Naive B cell (primary cell): ENCODE measurements at regions not wholly inside any gene's neighbourhood (a gene's known extent, or its start where the extent isn't known, plus 50 kb on each side); places are given as distances from the start of the nearest gene placed in this dataset.

Experiments
- ATAC-seq, 2 donors: fragments of 150-1000 bp; cut with Tn5 transposase; 2 replicates each; pipeline ENCODE4 v1.10.0; 2021; ENCODE audit warnings: low read depth in 2 of 2, mild to moderate bottlenecking in 2 of 2, moderate library complexity in 2 of 2
- DNase-seq: peaks from one replicate; pipeline ENCODE4 v3.0.0; 2022
- H3K27ac Mint-ChIP-seq, 6 donors: one replicate each; pipeline ENCODE4 v1.8.0; 2020 to 2022; ENCODE audit warnings: mild to moderate bottlenecking in 6 of 6, mixed read lengths in 6 of 6, moderate library complexity in 5 of 6, inconsistent platforms in 2 of 6
- H3K27me3 Mint-ChIP-seq, 3 donors: one replicate each; pipeline ENCODE4 v1.8.0; 2021 to 2022; ENCODE audit warnings: mixed read lengths in 3 of 3, mild to moderate bottlenecking in 1 of 3
- H3K36me3 Mint-ChIP-seq, 2 donors: one replicate each; pipeline ENCODE4 v1.8.0; 2020 to 2022; ENCODE audit warnings: mixed read lengths in 2 of 2, inconsistent platforms in 1 of 2, mild to moderate bottlenecking in 1 of 2
- H3K4me1 Mint-ChIP-seq, 3 donors: one replicate each; pipeline ENCODE4 v1.8.0; 2020 to 2022; ENCODE audit warnings: mixed read lengths in 3 of 3, inconsistent platforms in 1 of 3, mild to moderate bottlenecking in 1 of 3, moderate library complexity in 1 of 3
- H3K4me3 Mint-ChIP-seq, 8 donors: one replicate each; pipeline ENCODE4 v1.8.0; 2020 to 2022; ENCODE audit warnings: mild to moderate bottlenecking in 8 of 8, mixed read lengths in 8 of 8, moderate library complexity in 8 of 8, inconsistent platforms in 2 of 8
- H3K9me3 Mint-ChIP-seq, 7 donors: one replicate each; pipeline ENCODE4 v1.8.0; 2020 to 2022; ENCODE audit warnings: mixed read lengths in 7 of 7, mild to moderate bottlenecking in 5 of 7, inconsistent platforms in 2 of 7, moderate library complexity in 1 of 7

GRCh38 chr11:33606762-33607161 lies 93.9 kb downstream of the C11orf91 start:
- no peaks in the 10 kb centered on the region for H3K9me3 Mint-ChIP-seq
- DNase-seq = no peak
- H3K27me3 Mint-ChIP-seq = peaks cover 11 to 19% (median 17%) of the 10 kb centered on the region in 3 donors
- H3K4me1 Mint-ChIP-seq = no peaks in the 10 kb centered on the region
- ATAC-seq = no peak
- no peaks in the 10 kb centered on the region for H3K36me3 Mint-ChIP-seq
- H3K27ac Mint-ChIP-seq = no peak overlapping the region
- H3K4me3 Mint-ChIP-seq = no peak overlapping the region

GRCh38 chr11:33605703-33606102 lies 94.9 kb downstream of the C11orf91 start:
- H3K9me3 Mint-ChIP-seq = no peaks in the 10 kb centered on the region
- H3K36me3 Mint-ChIP-seq = no peaks in the 10 kb centered on the region
- ATAC-seq = no peak
- no peak for DNase-seq
- peaks cover 17 to 24% (median 22%) of the 10 kb centered on the region in 3 donors for H3K27me3 Mint-ChIP-seq
- H3K4me3 Mint-ChIP-seq = no peak overlapping the region
- H3K4me1 Mint-ChIP-seq = no peaks in the 10 kb centered on the region
- H3K27ac Mint-ChIP-seq = no peak overlapping the region

GRCh38 chr11:33598426-33599069 lies 102.1 kb downstream of the C11orf91 start:
- DNase-seq = no peak
- peaks cover 0 to 7% (median 0%) of the 10 kb centered on the region in 7 donors for H3K9me3 Mint-ChIP-seq
- H3K4me3 Mint-ChIP-seq = no peak overlapping the region

GRCh38 chr11:33594188-33594587 lies 106.4 kb downstream of the C11orf91 start:
- DNase-seq (no peak), ATAC-seq (no peak)
- Mint-ChIP-seq H3K36me3 (no peaks in the 10 kb centered on the region), H3K27ac (no peak overlapping the region), H3K9me3 (peaks cover 0 to 5% (median 0%) of the 10 kb centered on the region in 7 donors), H3K27me3 (peaks cover 4 to 10% (median 6%) of the 10 kb centered on the region in 3 donors), H3K4me1 (no peaks in the 10 kb centered on the region), H3K4me3 (no peak overlapping the region)

More at GRCh38 chr11:33598426-33599069, 102.1 kb downstream of the C11orf91 start:
- Mint-ChIP-seq H3K36me3 (no peaks in the 10 kb centered on the region), H3K27me3 (peaks cover 17 to 31% (median 30%) of the 10 kb centered on the region in 3 donors), H3K4me1 (no peaks in the 10 kb centered on the region), H3K27ac (no peak overlapping the region)
- ATAC-seq = no peak

- Mint-ChIP-seq H3K27me3 (peaks cover 5 to 8% (median 8%) of the 10 kb centered on the region in 3 donors), H3K9me3 (peaks cover 0 to 4% (median 0%) of the 10 kb centered on the region in 7 donors), H3K27ac (no peak overlapping the region), H3K4me3 (no peak overlapping the region), H3K36me3 (no peaks in the 10 kb centered on the region), H3K4me1 (no peaks in the 10 kb centered on the region)
- ATAC-seq (no peak), DNase-seq (no peak)
Observed at GRCh38 chr11:33590441-33590840, 110.2 kb downstream of the C11orf91 start.

- peaks cover 11 to 16% (median 14%) of the 10 kb centered on the region in 3 donors for H3K27me3 Mint-ChIP-seq
- ATAC-seq = no peak
- H3K36me3 Mint-ChIP-seq = no peaks in the 10 kb centered on the region
- H3K9me3 Mint-ChIP-seq = peaks cover 0 to 4% (median 0%) of the 10 kb centered on the region in 7 donors
- DNase-seq = no peak
- peak overlapping the region in 1 of 6 donors; percentile 35 for H3K27ac Mint-ChIP-seq
- H3K4me3 Mint-ChIP-seq = no peak overlapping the region
- no peaks in the 10 kb centered on the region for H3K4me1 Mint-ChIP-seq
Observed at GRCh38 chr11:33588056-33588455, 112.6 kb downstream of the C11orf91 start.

- no peaks in the 10 kb centered on the region for H3K36me3 Mint-ChIP-seq
- H3K4me3 Mint-ChIP-seq = no peak overlapping the region
- DNase-seq (no peak), ATAC-seq (no peak)
- H3K9me3 Mint-ChIP-seq = peaks cover 0 to 5% (median 0%) of the 10 kb centered on the region in 7 donors
- no peaks in the 10 kb centered on the region for H3K4me1 Mint-ChIP-seq
- H3K27me3 Mint-ChIP-seq = peaks cover 14 to 32% (median 18%) of the 10 kb centered on the region in 3 donors
- no peak overlapping the region for H3K27ac Mint-ChIP-seq
Observed at GRCh38 chr11:33585586-33586209, 114.9 kb downstream of the C11orf91 start.

- Mint-ChIP-seq H3K36me3 (no peaks in the 10 kb centered on the region), H3K4me3 (no peak overlapping the region)
- DNase-seq = no peak
Observed at GRCh38 chr11:33582636-33583325, 117.8 kb downstream of the C11orf91 start.

GRCh38 chr11:33579101-33579500 lies 121.5 kb downstream of the C11orf91 start:
- Mint-ChIP-seq H3K27me3 (peaks cover 8 to 21% (median 11%) of the 10 kb centered on the region in 3 donors), H3K9me3 (peaks cover 0 to 3% (median 0%) of the 10 kb centered on the region in 7 donors), H3K36me3 (no peaks in the 10 kb centered on the region), H3K27ac (no peak overlapping the region), H3K4me3 (no peak overlapping the region), H3K4me1 (no peaks in the 10 kb centered on the region)
- ATAC-seq (no peak), DNase-seq (no peak)

More at GRCh38 chr11:33582636-33583325, 117.8 kb downstream of the C11orf91 start:
- Mint-ChIP-seq H3K27ac (no peak overlapping the region), H3K9me3 (peaks cover 0 to 3% (median 0%) of the 10 kb centered on the region in 7 donors), H3K27me3 (peaks cover 18 to 34% (median 22%) of the 10 kb centered on the region in 3 donors), H3K4me1 (no peaks in the 10 kb centered on the region)
- no peak for ATAC-seq

- Mint-ChIP-seq H3K9me3 (peaks cover 0 to 10% (median 2%) of the 10 kb centered on the region in 7 donors), H3K27me3 (peaks cover 8 to 9% (median 9%) of the 10 kb centered on the region in 3 donors), H3K4me3 (no peak overlapping the region)
Observed at GRCh38 chr11:33577204-33577603, 123.4 kb downstream of the C11orf91 start.

GRCh38 chr11:33575311-33575710 lies 125.3 kb downstream of the C11orf91 start:
- no peak for DNase-seq
- Mint-ChIP-seq H3K27me3 (peaks cover 0 to 7% (median under 1%) of the 10 kb centered on the region in 3 donors), H3K9me3 (peaks cover 0 to 22% (median 5%) of the 10 kb centered on the region in 7 donors), H3K27ac (no peak overlapping the region), H3K4me1 (no peaks in the 10 kb centered on the region), H3K4me3 (no peak overlapping the region), H3K36me3 (no peaks in the 10 kb centered on the region)
- ATAC-seq = no peak

More at GRCh38 chr11:33577204-33577603, 123.4 kb downstream of the C11orf91 start:
- Mint-ChIP-seq H3K27ac (no peak overlapping the region), H3K36me3 (no peaks in the 10 kb centered on the region), H3K4me1 (no peaks in the 10 kb centered on the region)
- ATAC-seq = no peak
- DNase-seq = no peak

GRCh38 chr11:33574331-33574730 lies 126.3 kb downstream of the C11orf91 start:
- H3K27ac Mint-ChIP-seq = no peak overlapping the region

GRCh38 chr11:33569333-33569732 lies 131.3 kb downstream of the C11orf91 start:
- H3K36me3 Mint-ChIP-seq = no peaks in the 10 kb centered on the region
- peaks cover 0 to 9% (median 5%) of the 10 kb centered on the region in 3 donors for H3K27me3 Mint-ChIP-seq
- ATAC-seq = no peak
- no peaks in the 10 kb centered on the region for H3K4me1 Mint-ChIP-seq
- no peak for DNase-seq
- peaks cover 0 to 22% (median 5%) of the 10 kb centered on the region in 7 donors for H3K9me3 Mint-ChIP-seq
- no peak overlapping the region for H3K27ac Mint-ChIP-seq
- H3K4me3 Mint-ChIP-seq = no peak overlapping the region

More at GRCh38 chr11:33574331-33574730, 126.3 kb downstream of the C11orf91 start:
- ATAC-seq (no peak), DNase-seq (no peak)
- Mint-ChIP-seq H3K4me1 (no peaks in the 10 kb centered on the region), H3K27me3 (peaks cover 0 to 7% (median 0%) of the 10 kb centered on the region in 3 donors), H3K4me3 (no peak overlapping the region), H3K9me3 (peaks cover 0 to 22% (median 5%) of the 10 kb centered on the region in 7 donors), H3K36me3 (no peaks in the 10 kb centered on the region)
